ENCODE measurements at regions not wholly inside any gene's neighbourhood (a gene's known extent, or its start where the extent isn't known, plus 50 kb on each side); places are given as distances from the start of the nearest gene placed in this dataset.

- Histone ChIP-seq H3K9ac (ENCODE audit: low read depth in 2 of 2, low read length in 2 of 2) (no peak overlapping the region), H3K27me3 (no peaks in the 10 kb centered on the region), H3K9me3 (no peaks in the 10 kb centered on the region), H3K27ac (no peak overlapping the region), H3K4me3 (no peak overlapping the region), H3K4me1 (no peaks in the 10 kb centered on the region), H3K36me3 (no peaks in the 10 kb centered on the region)
- no peak for TF ChIP-seq CTCF (IDR thresholded peaks at IDR 0.05)
- intact Hi-C loops (cut with DNase I) = no loop called here
- no peak for DNase-seq
These were observed 96.4 kb downstream of the S1PR1 start for GRCh38 chr1:101333186-101333585.

GRCh38 chr1:101337968-101338367 is 101.1 kb downstream of the S1PR1 start:
- Histone ChIP-seq H3K4me3 (no peak overlapping the region), H3K9me3 (no peaks in the 10 kb centered on the region), H3K27me3 (no peaks in the 10 kb centered on the region), H3K9ac (ENCODE audit: low read depth in 2 of 2, low read length in 2 of 2) (no peak overlapping the region), H3K36me3 (no peaks in the 10 kb centered on the region), H3K4me1 (no peaks in the 10 kb centered on the region), H3K27ac (no peak overlapping the region)
- TF ChIP-seq CTCF (IDR thresholded peaks at IDR 0.05) = no peak
- DNase-seq = no peak
- intact Hi-C loops (cut with DNase I) = no loop called here

GRCh38 chr1:101338714-101339430 is 102.1 kb downstream of the S1PR1 start:
- Histone ChIP-seq H3K36me3 (no peaks in the 10 kb centered on the region), H3K9me3 (no peaks in the 10 kb centered on the region), H3K9ac (ENCODE audit: low read depth in 2 of 2, low read length in 2 of 2) (no peak overlapping the region), H3K27ac (no peak overlapping the region), H3K4me1 (no peaks in the 10 kb centered on the region), H3K4me3 (no peak overlapping the region), H3K27me3 (no peaks in the 10 kb centered on the region)
- no peak for DNase-seq
- no peak for TF ChIP-seq CTCF (IDR thresholded peaks at IDR 0.05)
- intact Hi-C loops (cut with DNase I) = no loop called here

- Histone ChIP-seq H3K27me3 (no peaks in the 10 kb centered on the region), H3K9me3 (no peaks in the 10 kb centered on the region), H3K27ac (no peak overlapping the region), H3K9ac (ENCODE audit: low read depth in 2 of 2, low read length in 2 of 2) (no peak overlapping the region), H3K4me1 (no peaks in the 10 kb centered on the region), H3K4me3 (no peak overlapping the region), H3K36me3 (no peaks in the 10 kb centered on the region)
- no peak for TF ChIP-seq CTCF (IDR thresholded peaks at IDR 0.05)
- DNase-seq = no peak
- intact Hi-C loops (cut with DNase I) = no loop called here
These were observed 107.9 kb downstream of the S1PR1 start for GRCh38 chr1:101344745-101345144.

- Histone ChIP-seq H3K36me3 (no peaks in the 10 kb centered on the region), H3K4me1 (no peaks in the 10 kb centered on the region), H3K9ac (ENCODE audit: low read depth in 2 of 2, low read length in 2 of 2) (no peak overlapping the region), H3K27ac (no peak overlapping the region), H3K27me3 (no peaks in the 10 kb centered on the region), H3K9me3 (no peaks in the 10 kb centered on the region), H3K4me3 (no peak overlapping the region)
- TF ChIP-seq CTCF (IDR thresholded peaks at IDR 0.05) = no peak
- DNase-seq = no peak
- intact Hi-C loops (cut with DNase I) = no loop called here
These were observed 109.6 kb downstream of the S1PR1 start for GRCh38 chr1:101346419-101346818.
